ENCODE measurements at regions not wholly inside any gene's neighbourhood (a gene's known extent, or its start where the extent isn't known, plus 50 kb on each side); places are given as distances from the start of the nearest gene placed in this dataset.

DNA sequence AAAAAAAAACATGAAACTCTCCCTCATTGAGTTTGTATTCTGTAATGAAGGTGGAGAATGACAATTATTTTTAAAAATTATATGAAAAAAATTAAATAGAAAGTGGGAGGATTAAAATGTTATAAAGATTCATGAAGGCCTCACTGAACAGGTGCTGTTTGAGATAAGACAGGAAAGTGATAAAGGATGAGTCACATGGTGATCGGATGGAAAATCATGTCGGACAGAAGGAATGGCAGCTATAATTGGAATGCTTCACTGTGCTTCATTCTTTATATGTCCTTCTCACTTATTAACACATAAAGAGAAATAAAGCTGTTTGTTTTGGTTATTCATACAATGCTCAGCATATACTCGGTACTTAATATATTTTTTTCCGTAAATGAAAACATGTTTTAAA lies 464.5 kb upstream of the RGMB start:
- TF ChIP-seq, protein P1, sequence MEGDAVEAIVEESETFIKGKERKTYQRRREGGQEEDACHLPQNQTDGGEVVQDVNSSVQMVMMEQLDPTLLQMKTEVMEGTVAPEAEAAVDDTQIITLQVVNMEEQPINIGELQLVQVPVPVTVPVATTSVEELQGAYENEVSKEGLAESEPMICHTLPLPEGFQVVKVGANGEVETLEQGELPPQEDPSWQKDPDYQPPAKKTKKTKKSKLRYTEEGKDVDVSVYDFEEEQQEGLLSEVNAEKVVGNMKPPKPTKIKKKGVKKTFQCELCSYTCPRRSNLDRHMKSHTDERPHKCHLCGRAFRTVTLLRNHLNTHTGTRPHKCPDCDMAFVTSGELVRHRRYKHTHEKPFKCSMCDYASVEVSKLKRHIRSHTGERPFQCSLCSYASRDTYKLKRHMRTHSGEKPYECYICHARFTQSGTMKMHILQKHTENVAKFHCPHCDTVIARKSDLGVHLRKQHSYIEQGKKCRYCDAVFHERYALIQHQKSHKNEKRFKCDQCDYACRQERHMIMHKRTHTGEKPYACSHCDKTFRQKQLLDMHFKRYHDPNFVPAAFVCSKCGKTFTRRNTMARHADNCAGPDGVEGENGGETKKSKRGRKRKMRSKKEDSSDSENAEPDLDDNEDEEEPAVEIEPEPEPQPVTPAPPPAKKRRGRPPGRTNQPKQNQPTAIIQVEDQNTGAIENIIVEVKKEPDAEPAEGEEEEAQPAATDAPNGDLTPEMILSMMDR (IDR thresholded peaks at IDR 0.05): no peak
- TF ChIP-seq REST (IDR thresholded peaks at IDR 0.05; ENCODE audit: insufficient read depth in 1 of 2, low read depth in 2 of 2, low read length in 1 of 2) (no peak), POLR2AphosphoS5 (IDR thresholded peaks at IDR 0.05; ENCODE audit: low read depth, low read length) (no peak)
